GM12873 (cell line): ENCODE measurements at regions not wholly inside any gene's neighbourhood (a gene's known extent, or its start where the extent isn't known, plus 50 kb on each side); places are given as distances from the start of the nearest gene placed in this dataset.

Experiments
- TF ChIP-seq, protein P1 (sequence below): IDR thresholded peaks from 2 replicates; pipeline ENCODE4 v1.5.1; 2012; ENCODE audit warnings: low read depth, mild to moderate bottlenecking, moderate library complexity, low read length, control low read depth; ENCODE audit not compliant: insufficient read depth; ENCODE audit errors: missing control alignments

DNA sequence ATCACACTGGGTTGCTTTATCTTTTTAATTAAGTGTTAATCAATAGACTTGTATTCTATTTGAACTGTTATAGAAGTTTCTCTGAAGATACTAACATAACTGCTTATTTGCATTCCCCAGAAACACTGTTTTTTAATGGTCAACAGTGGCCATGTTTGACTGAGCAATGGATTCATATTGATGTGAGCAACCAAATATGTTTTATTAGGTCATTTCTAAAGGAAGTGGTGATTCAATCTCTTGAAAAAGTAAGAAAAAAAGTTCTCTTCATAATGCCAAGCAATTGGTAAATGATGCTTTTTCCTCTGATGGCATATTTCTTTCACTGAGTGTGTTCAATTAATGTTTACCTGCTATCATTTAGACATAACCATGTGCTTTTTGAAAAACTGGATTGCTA lies 593.0 kb upstream of the CITED2 start:
- TF ChIP-seq, protein P1, sequence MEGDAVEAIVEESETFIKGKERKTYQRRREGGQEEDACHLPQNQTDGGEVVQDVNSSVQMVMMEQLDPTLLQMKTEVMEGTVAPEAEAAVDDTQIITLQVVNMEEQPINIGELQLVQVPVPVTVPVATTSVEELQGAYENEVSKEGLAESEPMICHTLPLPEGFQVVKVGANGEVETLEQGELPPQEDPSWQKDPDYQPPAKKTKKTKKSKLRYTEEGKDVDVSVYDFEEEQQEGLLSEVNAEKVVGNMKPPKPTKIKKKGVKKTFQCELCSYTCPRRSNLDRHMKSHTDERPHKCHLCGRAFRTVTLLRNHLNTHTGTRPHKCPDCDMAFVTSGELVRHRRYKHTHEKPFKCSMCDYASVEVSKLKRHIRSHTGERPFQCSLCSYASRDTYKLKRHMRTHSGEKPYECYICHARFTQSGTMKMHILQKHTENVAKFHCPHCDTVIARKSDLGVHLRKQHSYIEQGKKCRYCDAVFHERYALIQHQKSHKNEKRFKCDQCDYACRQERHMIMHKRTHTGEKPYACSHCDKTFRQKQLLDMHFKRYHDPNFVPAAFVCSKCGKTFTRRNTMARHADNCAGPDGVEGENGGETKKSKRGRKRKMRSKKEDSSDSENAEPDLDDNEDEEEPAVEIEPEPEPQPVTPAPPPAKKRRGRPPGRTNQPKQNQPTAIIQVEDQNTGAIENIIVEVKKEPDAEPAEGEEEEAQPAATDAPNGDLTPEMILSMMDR, result no peak

DNA sequence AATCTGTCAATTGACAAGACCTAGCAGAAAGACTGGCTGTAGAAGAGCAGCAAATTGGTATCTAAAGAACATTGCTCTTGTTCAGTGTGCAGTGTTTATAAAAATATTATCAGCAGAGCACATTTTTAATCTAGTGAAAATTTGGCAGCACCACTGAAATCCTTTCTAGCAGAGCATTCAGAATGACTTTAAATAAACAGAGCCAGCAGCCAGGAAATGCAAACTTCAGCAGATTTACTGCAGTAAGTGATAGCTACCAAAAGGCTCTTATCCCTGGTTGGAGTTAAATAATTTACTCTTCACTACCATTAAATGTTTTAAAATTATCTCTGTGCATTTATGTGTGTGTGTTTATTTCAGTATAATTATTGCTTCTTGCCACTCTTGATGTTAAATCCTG lies 590.9 kb upstream of the CITED2 start:
- TF ChIP-seq, protein P1, result no peak

GRCh38 chr6:139964737-139965136 lies 590.3 kb upstream of the CITED2 start:
- TF ChIP-seq, protein P1, result no peak

DNA sequence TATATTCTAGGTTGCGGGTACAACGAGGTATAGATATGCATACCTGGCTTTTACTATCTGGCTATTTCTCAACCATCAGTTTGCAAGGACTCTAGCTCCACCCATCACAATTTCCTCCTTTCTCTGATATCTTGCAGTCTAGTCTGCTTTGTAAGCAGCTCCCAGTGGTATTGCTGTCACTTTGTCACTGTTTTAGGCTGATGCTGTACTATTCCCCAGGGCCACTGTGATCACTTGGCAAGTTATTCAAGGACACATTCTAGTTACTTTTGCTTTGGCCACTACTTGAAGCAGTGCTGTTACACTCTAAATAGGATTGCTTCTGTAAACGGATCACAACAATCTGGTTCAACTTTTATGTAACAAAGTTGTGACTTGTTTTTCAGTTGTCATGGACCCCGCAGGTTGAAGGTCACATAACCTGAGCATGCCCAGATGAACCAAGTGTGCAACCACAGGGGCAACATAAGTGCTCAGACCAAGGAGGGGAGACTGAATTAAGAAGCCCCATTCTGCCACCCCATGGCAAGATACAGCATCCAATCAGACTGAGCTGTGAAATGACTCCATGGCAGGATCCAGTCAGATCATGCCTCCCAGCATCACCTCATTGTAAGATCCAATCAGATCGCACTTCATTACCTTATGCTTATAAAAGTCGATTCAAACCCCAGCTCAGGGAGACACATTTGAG lies 588.4 kb upstream of the CITED2 start:
- TF ChIP-seq, protein P1, result no peak

DNA sequence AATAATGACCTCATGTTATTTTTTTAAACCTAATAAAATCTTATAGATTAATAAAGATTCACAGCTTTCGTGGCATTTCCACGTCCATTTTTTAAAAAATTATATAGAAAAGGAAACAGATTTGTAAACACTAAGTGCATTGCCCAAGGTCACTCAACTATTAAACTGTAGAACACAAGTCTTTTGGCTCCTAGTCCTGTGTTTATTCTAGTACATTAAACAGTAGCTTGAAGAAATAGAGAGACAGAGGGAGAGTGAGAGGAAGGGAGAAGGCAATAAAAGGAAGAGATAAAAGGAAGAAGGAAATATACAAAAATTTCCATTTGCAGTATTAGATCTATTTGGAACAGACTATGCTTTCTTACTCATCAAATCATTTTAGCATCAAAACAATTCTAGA lies 586.7 kb upstream of the CITED2 start:
- TF ChIP-seq, protein P1, result no peak

DNA sequence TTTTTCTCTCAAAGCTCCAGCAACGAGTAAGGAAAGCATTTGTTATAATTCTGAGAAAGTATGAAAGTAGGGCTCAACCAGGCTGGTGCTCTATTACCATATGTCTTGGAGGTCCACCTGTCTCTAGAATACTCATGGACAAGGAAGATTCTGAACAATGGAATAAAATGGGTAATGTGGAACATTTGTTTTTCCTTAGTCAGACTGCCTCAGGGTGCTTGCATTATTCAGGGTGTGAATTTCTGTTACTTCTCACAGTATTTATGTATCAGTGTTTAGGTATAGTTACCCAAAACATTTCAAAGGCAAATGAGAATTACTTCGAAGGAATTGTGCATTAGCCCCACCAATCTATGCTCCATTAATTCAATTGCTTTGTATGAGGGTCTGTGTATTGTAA lies 586.2 kb upstream of the CITED2 start:
- TF ChIP-seq, protein P1, result no peak

GRCh38 chr6:139955366-139956155 lies 581.1 kb upstream of the CITED2 start:
- TF ChIP-seq, protein P1, result no peak
